K562 (cell line): ENCODE measurements at regions not wholly inside any gene's neighbourhood (a gene's known extent, or its start where the extent isn't known, plus 50 kb on each side); places are given as distances from the start of the nearest gene placed in this dataset.

Experiments
- EWSR1 ChIP-seq: fragments of 450-650 bp; IDR thresholded peaks from 2 replicates; pipeline ENCODE4 v1.6.1; 2018; ENCODE audit warnings: borderline replicate concordance, mild to moderate bottlenecking, low read depth, moderate library complexity; ENCODE audit not compliant: partially characterized antibody
- FOSL1 ChIP-seq: fragments of 200-800 bp; sonication (Bioruptor generic); conservative IDR thresholded peaks from 2 replicates; pipeline ENCODE4 v1.6.1; 2016; ENCODE audit warnings: missing genetic modification characterization, missing compliant biosample characterization
- HDAC6 ChIP-seq: IDR thresholded peaks from 2 replicates; pipeline ENCODE4 v1.6.1; 2012; ENCODE audit warnings: low read depth, mild to moderate bottlenecking, control low read depth, inconsistent platforms, low read length, moderate library complexity
- IRF2 ChIP-seq: sonication (generic); formaldehyde crosslinking; IDR thresholded peaks from 2 replicates; pipeline ENCODE4 v1.8.1; 2022; ENCODE audit warnings: mild to moderate bottlenecking, missing genetic modification reagents
- JUNB ChIP-seq: fragments of 450-650 bp; formaldehyde crosslinking; conservative IDR thresholded peaks from 2 replicates; pipeline ENCODE4 v1.4.0; 2020; ENCODE audit warnings: mild to moderate bottlenecking
- NFIC ChIP-seq: fragments of 450-650 bp; IDR thresholded peaks from 2 replicates; pipeline ENCODE4 v1.6.1; 2017; ENCODE audit warnings: mild to moderate bottlenecking, inconsistent platforms
- SIN3A ChIP-seq, 2 experiments: fragments of 150-350 bp in 1 of 2; IDR thresholded peaks; 2 replicates each; pipeline ENCODE4 v1.6.1; 2011 to 2016; ENCODE audit warnings: borderline replicate concordance in 2 of 2, low read depth in 2 of 2, low read length in 2 of 2, mild to moderate bottlenecking in 2 of 2, moderate library complexity in 2 of 2; ENCODE audit not compliant: control insufficient read depth in 1 of 2
- SMARCB1 ChIP-seq: IDR thresholded peaks from 2 replicates; pipeline ENCODE4 v1.6.1; 2011; ENCODE audit warnings: improper control_type of control experiment, low read depth; ENCODE audit not compliant: insufficient read length
- SRF ChIP-seq, 2 experiments: fragments of 250-450, 450-650 bp in 1 of 2; sonication (Bioruptor Pico) in 1 of 2; sonication (generic) in 1 of 2; formaldehyde crosslinking; IDR thresholded peaks; 2 replicates each; pipeline versions ENCODE4 v1.5.0 to v1.5.1; 2020 to 2022; ENCODE audit warnings: mild to moderate bottlenecking in 1 of 2, missing genetic modification reagents in 1 of 2
- TF ChIP-seq, protein P1 (sequence below): IDR thresholded peaks from 2 replicates; pipeline ENCODE4 v1.6.1; 2012; ENCODE audit warnings: low read depth, low read length, improper control_type of control experiment, borderline replicate concordance
- TF ChIP-seq, protein P2 (sequence below), 3 experiments: IDR thresholded peaks in 2 of 3; conservative IDR thresholded peaks in 1 of 3; 2 replicates each; pipeline ENCODE4 v1.5.1; 2011 to 2012; ENCODE audit warnings: low read length in 3 of 3, mild to moderate bottlenecking in 3 of 3, control low read depth in 2 of 3, improper control_type of control experiment in 1 of 3, inconsistent platforms in 1 of 3, low read depth in 1 of 3, mixed read lengths in 1 of 3, moderate library complexity in 1 of 3; ENCODE audit not compliant: insufficient read depth in 2 of 3
- TF ChIP-seq, protein P3 (sequence below), 2 experiments: fragments of 450-650 bp; IDR thresholded peaks; 2 replicates each; pipeline ENCODE4 v1.6.1; 2018; ENCODE audit warnings: mild to moderate bottlenecking in 2 of 2, low read depth in 1 of 2; ENCODE audit not compliant: partially characterized antibody in 2 of 2

DNA sequence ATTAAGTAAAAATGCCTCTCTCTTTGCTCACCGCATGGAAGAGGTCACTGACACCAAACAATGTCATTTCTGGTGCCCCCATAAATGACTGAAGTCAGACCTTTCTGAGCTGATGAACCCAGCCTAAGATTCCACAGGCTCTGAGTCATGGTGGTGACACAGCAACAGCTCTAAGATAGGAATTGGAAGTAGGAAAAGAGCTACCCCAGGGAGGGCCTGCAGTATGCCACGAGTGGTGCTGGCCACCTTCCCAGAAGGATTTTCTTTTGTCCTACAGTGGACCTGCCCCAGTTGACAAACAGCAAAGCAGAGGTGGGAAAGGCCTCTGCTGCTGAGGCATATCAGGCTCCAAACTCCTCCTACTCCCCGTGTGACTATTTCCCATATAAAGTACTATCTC lies 208.1 kb downstream of the MINAR1 start:
- TF ChIP-seq, protein P1, sequence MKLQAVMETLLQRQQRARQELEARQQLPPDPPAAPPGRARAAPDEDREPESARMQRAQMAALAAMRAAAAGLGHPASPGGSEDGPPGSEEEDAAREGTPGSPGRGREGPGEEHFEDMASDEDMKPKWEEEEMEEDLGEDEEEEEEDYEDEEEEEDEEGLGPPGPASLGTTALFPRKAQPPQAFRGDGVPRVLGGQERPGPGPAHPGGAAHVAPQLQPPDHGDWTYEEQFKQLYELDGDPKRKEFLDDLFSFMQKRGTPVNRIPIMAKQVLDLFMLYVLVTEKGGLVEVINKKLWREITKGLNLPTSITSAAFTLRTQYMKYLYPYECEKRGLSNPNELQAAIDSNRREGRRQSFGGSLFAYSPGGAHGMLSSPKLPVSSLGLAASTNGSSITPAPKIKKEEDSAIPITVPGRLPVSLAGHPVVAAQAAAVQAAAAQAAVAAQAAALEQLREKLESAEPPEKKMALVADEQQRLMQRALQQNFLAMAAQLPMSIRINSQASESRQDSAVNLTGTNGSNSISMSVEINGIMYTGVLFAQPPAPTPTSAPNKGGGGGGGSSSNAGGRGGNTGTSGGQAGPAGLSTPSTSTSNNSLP = no peak
- TF ChIP-seq NFIC (no peak), SRF (CRISPR knock-in tag; IDR thresholded peaks at IDR 0.05) (no peak), IRF2 (CRISPR knock-in tag) (no peak), SMARCB1 (no peak), EWSR1 (no peak), JUNB (CRISPR knock-in tag) (no peak), HDAC6 (no peak), FOSL1 (tag) (no peak), SIN3A (IDR thresholded peaks at IDR 0.05; ENCODE audit: borderline replicate concordance in 2 of 2, control insufficient read depth in 1 of 2, low read depth in 2 of 2, low read length in 2 of 2) (no peak)
- TF ChIP-seq, protein P2, sequence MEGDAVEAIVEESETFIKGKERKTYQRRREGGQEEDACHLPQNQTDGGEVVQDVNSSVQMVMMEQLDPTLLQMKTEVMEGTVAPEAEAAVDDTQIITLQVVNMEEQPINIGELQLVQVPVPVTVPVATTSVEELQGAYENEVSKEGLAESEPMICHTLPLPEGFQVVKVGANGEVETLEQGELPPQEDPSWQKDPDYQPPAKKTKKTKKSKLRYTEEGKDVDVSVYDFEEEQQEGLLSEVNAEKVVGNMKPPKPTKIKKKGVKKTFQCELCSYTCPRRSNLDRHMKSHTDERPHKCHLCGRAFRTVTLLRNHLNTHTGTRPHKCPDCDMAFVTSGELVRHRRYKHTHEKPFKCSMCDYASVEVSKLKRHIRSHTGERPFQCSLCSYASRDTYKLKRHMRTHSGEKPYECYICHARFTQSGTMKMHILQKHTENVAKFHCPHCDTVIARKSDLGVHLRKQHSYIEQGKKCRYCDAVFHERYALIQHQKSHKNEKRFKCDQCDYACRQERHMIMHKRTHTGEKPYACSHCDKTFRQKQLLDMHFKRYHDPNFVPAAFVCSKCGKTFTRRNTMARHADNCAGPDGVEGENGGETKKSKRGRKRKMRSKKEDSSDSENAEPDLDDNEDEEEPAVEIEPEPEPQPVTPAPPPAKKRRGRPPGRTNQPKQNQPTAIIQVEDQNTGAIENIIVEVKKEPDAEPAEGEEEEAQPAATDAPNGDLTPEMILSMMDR (IDR thresholded peaks at IDR 0.05 in 2 of 3, conservative IDR thresholded peaks at IDR 0.05 in 1 of 3; ENCODE audit: insufficient read depth in 2 of 3, low read depth in 1 of 3, low read length in 3 of 3) = no peak
- TF ChIP-seq, protein P3, sequence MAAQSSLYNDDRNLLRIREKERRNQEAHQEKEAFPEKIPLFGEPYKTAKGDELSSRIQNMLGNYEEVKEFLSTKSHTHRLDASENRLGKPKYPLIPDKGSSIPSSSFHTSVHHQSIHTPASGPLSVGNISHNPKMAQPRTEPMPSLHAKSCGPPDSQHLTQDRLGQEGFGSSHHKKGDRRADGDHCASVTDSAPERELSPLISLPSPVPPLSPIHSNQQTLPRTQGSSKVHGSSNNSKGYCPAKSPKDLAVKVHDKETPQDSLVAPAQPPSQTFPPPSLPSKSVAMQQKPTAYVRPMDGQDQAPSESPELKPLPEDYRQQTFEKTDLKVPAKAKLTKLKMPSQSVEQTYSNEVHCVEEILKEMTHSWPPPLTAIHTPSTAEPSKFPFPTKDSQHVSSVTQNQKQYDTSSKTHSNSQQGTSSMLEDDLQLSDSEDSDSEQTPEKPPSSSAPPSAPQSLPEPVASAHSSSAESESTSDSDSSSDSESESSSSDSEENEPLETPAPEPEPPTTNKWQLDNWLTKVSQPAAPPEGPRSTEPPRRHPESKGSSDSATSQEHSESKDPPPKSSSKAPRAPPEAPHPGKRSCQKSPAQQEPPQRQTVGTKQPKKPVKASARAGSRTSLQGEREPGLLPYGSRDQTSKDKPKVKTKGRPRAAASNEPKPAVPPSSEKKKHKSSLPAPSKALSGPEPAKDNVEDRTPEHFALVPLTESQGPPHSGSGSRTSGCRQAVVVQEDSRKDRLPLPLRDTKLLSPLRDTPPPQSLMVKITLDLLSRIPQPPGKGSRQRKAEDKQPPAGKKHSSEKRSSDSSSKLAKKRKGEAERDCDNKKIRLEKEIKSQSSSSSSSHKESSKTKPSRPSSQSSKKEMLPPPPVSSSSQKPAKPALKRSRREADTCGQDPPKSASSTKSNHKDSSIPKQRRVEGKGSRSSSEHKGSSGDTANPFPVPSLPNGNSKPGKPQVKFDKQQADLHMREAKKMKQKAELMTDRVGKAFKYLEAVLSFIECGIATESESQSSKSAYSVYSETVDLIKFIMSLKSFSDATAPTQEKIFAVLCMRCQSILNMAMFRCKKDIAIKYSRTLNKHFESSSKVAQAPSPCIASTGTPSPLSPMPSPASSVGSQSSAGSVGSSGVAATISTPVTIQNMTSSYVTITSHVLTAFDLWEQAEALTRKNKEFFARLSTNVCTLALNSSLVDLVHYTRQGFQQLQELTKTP (IDR thresholded peaks at IDR 0.05; ENCODE audit: low read depth in 1 of 2, partially characterized antibody in 2 of 2) = no peak
